Neural cell (in vitro differentiated cells): ENCODE measurements at regions not wholly inside any gene's neighbourhood (a gene's known extent, or its start where the extent isn't known, plus 50 kb on each side); places are given as distances from the start of the nearest gene placed in this dataset.

Experiments used
- H2AFZ ChIP-seq: fragments of 200-600, 300-800 bp; sonication (generic), shearing (Covaris generic); 2 replicates; pipeline ENCODE4 v1.6.0; 2014; ENCODE audit warnings: low read depth, mild to moderate bottlenecking, antibody characterized with exemption, low read length, moderate library complexity
- H3F3A ChIP-seq: fragments of 200-600 bp; shearing (Covaris generic); 2 replicates; pipeline ENCODE4 v1.6.1; 2016; ENCODE audit warnings: mild to moderate bottlenecking, moderate library complexity, mixed read lengths, antibody characterized with exemption, low read length; ENCODE audit not compliant: insufficient read depth, poor library complexity, severe bottlenecking
- H3K27ac ChIP-seq: fragments of 200-600, 300-800 bp; sonication (generic), shearing (Covaris generic); 2 replicates; pipeline ENCODE4 v1.5.1; 2014; ENCODE audit warnings: mild to moderate bottlenecking, low read length, moderate library complexity
- H3K27me3 ChIP-seq: fragments of 300-800, 200-600 bp; sonication (generic), shearing (Covaris generic); 2 replicates; pipeline ENCODE4 v1.6.0; 2014; ENCODE audit warnings: mild to moderate bottlenecking, low read depth, low read length, moderate library complexity; ENCODE audit not compliant: insufficient read depth
- H3K36me3 ChIP-seq: fragments of 300-800, 200-600 bp; sonication (generic), shearing (Covaris generic); 2 replicates; pipeline ENCODE4 v1.5.1; 2014; ENCODE audit warnings: mild to moderate bottlenecking, antibody characterized with exemption, low read length, moderate library complexity; ENCODE audit not compliant: insufficient read depth
- H3K4me2 ChIP-seq: fragments of 300-800, 200-600 bp; sonication (generic), shearing (Covaris generic); 2 replicates; pipeline ENCODE4 v1.6.0; 2014; ENCODE audit warnings: mild to moderate bottlenecking, low read length
- H3K4me3 ChIP-seq: fragments of 300-800, 200-600 bp; sonication (generic), shearing (Covaris generic); 2 replicates; pipeline ENCODE4 v1.5.1; 2014; ENCODE audit warnings: mild to moderate bottlenecking, low read length, moderate library complexity
- H3K79me2 ChIP-seq: fragments of 200-600 bp; shearing (Covaris generic); replicated peaks from 2 replicates; pipeline ENCODE4 v1.6.0; 2014; ENCODE audit warnings: mild to moderate bottlenecking, low read length, moderate library complexity; ENCODE audit not compliant: insufficient read depth
- H3K9ac ChIP-seq: fragments of 300-800, 200-600 bp; sonication (generic), shearing (Covaris generic); 2 replicates; pipeline ENCODE4 v1.6.1; 2016; ENCODE audit warnings: mild to moderate bottlenecking, low read length, mixed read lengths
- H3K9me2 ChIP-seq: fragments of 200-600 bp; shearing (Covaris generic); 2 replicates; pipeline ENCODE4 v1.6.1; 2016; ENCODE audit warnings: mild to moderate bottlenecking, low read length, mixed read lengths; ENCODE audit not compliant: insufficient read depth
- H3K9me3 ChIP-seq: fragments of 200-600, 300-800 bp; sonication (generic), shearing (Covaris generic); 2 replicates; pipeline ENCODE4 v1.6.1; 2016; ENCODE audit warnings: mild to moderate bottlenecking, mixed run types, low read length, moderate library complexity, mixed read lengths
- H4K20me1 ChIP-seq: fragments of 200-600 bp; shearing (Covaris generic); 2 replicates; pipeline ENCODE4 v1.6.1; 2016; ENCODE audit warnings: mild to moderate bottlenecking, mixed run types; ENCODE audit not compliant: insufficient read depth
- CTCF ChIP-seq: fragments of 450-650 bp; IDR thresholded peaks from 2 replicates; pipeline ENCODE4 v1.5.1; 2014; ENCODE audit warnings: antibody characterized with exemption, mild to moderate bottlenecking, moderate library complexity; ENCODE audit not compliant: poor library complexity, severe bottlenecking
- EP300 ChIP-seq: fragments of 450-650 bp; conservative IDR thresholded peaks from 2 replicates; pipeline ENCODE4 v1.6.1; 2014; ENCODE audit warnings: antibody characterized with exemption, mild to moderate bottlenecking, moderate library complexity; ENCODE audit not compliant: poor library complexity, severe bottlenecking
- EZH2 ChIP-seq: fragments of 200-600, 300-800 bp; shearing (Covaris generic), sonication (generic); IDR thresholded peaks from 2 replicates; pipeline ENCODE4 v1.6.1; 2014; ENCODE audit warnings: antibody characterized with exemption, low read length, borderline replicate concordance, mild to moderate bottlenecking; ENCODE audit not compliant: insufficient read depth, poor library complexity, severe bottlenecking
- MXI1 ChIP-seq: fragments of 450-650 bp; conservative IDR thresholded peaks from 2 replicates; pipeline ENCODE4 v1.6.1; 2014; ENCODE audit warnings: antibody characterized with exemption, mild to moderate bottlenecking; ENCODE audit not compliant: poor library complexity, severe bottlenecking
- POLR2AphosphoS5 ChIP-seq: IDR thresholded peaks from 2 replicates; pipeline ENCODE4 v1.6.1; 2012
- RAD21 ChIP-seq: fragments of 450-650 bp; conservative IDR thresholded peaks from 2 replicates; pipeline ENCODE4 v1.6.1; 2014; ENCODE audit warnings: antibody characterized with exemption, mild to moderate bottlenecking, moderate library complexity
- REST ChIP-seq: IDR thresholded peaks from 2 replicates; pipeline ENCODE4 v1.6.1; 2012; ENCODE audit warnings: borderline replicate concordance
- SMC3 ChIP-seq: fragments of 450-650 bp; conservative IDR thresholded peaks from 2 replicates; pipeline ENCODE4 v1.6.1; 2014; ENCODE audit warnings: antibody characterized with exemption, mild to moderate bottlenecking, moderate library complexity; ENCODE audit not compliant: poor library complexity
- TAF1 ChIP-seq: IDR thresholded peaks from 2 replicates; pipeline ENCODE4 v1.6.1; 2012; ENCODE audit warnings: low read depth

GRCh38 chr5:174572591-174572990, 151.8 kb upstream of the MSX2 start:
- Histone ChIP-seq H3K9me2 (no peaks in the 10 kb centered on the region), H3K9ac (no peak overlapping the region), H3F3A (no peaks in the 10 kb centered on the region), H3K4me3 (no peak overlapping the region), H2AFZ (no peak overlapping the region), H3K27me3 (no peaks in the 10 kb centered on the region), H3K79me2 (no peaks in the 10 kb centered on the region), H3K27ac (no peak overlapping the region), H3K9me3 (no peaks in the 10 kb centered on the region), H3K4me2 (no peak overlapping the region), H4K20me1 (no peaks in the 10 kb centered on the region), H3K36me3 (no peaks in the 10 kb centered on the region)
- TF ChIP-seq POLR2AphosphoS5 (no peak), EP300 (no peak), REST (no peak), EZH2 (no peak), SMC3 (no peak), MXI1 (no peak), CTCF (no peak), RAD21 (no peak), TAF1 (no peak)

GRCh38 chr5:174573221-174573994, 151.0 kb upstream of the MSX2 start:
- no peak overlapping the region for H3K9ac ChIP-seq

More at GRCh38 chr5:174573221-174573994, 151.0 kb upstream of the MSX2 start:
- no peaks in the 10 kb centered on the region for H3K9me2 ChIP-seq
- H3K79me2 ChIP-seq, result no peaks in the 10 kb centered on the region
- H4K20me1 ChIP-seq, result no peaks in the 10 kb centered on the region
- no peak for TF ChIP-seq EP300
- TF ChIP-seq RAD21, result no peak
- TF ChIP-seq EZH2, result no peak
- H3F3A ChIP-seq, result no peaks in the 10 kb centered on the region
- no peaks in the 10 kb centered on the region for H3K9me3 ChIP-seq
- no peak overlapping the region for H2AFZ ChIP-seq
- H3K36me3 ChIP-seq, result no peaks in the 10 kb centered on the region
- H3K27ac ChIP-seq, result no peak overlapping the region
- no peak overlapping the region for H3K4me3 ChIP-seq
- H3K4me2 ChIP-seq, result no peak overlapping the region
- no peaks in the 10 kb centered on the region for H3K27me3 ChIP-seq
